ENCODE measurements at regions not wholly inside any gene's neighbourhood (a gene's known extent, or its start where the extent isn't known, plus 50 kb on each side); places are given as distances from the start of the nearest gene placed in this dataset.

DNA sequence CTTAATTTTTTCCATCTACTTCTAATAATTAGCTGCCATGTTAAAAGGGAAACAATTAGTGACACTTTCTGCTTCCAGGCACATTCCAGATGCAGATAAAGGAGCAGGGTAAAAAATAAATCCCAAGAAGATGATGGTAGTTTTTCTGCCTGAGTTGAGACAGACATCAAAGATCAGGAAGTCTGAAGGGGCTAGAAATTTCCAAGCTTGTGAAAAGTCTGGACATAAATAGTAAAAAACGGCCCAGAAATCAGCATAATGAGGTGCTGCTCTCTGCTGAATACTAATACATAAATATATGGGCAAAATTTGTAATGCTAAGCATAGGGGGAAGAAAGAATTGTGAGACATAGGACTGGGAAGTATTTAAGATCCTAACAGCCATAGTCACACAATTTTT is 460.0 kb upstream of the RGS18 start:
- Mint-ChIP-seq H3K4me3 (no peak overlapping the region), H3K36me3 (peaks cover 12% of the 10 kb centered on the region), H3K27me3 (ENCODE audit: low read depth) (no peaks in the 10 kb centered on the region), H3K9me3 (peaks cover 25% of the 10 kb centered on the region), H3K4me1 (no peaks in the 10 kb centered on the region), H3K27ac (no peak overlapping the region)
- TF ChIP-seq, protein P1, sequence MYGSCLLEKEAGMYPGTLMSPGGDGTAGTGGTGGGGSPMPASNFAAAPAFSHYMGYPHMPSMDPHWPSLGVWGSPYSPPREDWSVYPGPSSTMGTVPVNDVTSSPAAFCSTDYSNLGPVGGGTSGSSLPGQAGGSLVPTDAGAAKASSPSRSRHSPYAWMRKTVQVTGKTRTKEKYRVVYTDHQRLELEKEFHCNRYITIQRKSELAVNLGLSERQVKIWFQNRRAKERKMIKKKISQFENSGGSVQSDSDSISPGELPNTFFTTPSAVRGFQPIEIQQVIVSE (CRISPR knock-in tag; IDR thresholded peaks at IDR 0.05; ENCODE audit: borderline replicate concordance), result no peak
- TF ChIP-seq, protein P2, sequence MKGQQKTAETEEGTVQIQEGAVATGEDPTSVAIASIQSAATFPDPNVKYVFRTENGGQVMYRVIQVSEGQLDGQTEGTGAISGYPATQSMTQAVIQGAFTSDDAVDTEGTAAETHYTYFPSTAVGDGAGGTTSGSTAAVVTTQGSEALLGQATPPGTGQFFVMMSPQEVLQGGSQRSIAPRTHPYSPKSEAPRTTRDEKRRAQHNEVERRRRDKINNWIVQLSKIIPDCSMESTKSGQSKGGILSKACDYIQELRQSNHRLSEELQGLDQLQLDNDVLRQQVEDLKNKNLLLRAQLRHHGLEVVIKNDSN (CRISPR knock-in tag; IDR thresholded peaks at IDR 0.05), result no peak
- TF ChIP-seq, protein P3, sequence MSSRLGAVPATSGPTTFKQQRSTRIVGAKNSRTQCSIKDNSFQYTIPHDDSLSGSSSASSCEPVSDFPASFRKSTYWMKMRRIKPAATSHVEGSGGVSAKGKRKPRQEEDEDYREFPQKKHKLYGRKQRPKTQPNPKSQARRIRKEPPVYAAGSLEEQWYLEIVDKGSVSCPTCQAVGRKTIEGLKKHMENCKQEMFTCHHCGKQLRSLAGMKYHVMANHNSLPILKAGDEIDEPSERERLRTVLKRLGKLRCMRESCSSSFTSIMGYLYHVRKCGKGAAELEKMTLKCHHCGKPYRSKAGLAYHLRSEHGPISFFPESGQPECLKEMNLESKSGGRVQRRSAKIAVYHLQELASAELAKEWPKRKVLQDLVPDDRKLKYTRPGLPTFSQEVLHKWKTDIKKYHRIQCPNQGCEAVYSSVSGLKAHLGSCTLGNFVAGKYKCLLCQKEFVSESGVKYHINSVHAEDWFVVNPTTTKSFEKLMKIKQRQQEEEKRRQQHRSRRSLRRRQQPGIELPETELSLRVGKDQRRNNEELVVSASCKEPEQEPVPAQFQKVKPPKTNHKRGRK (CRISPR knock-in tag; IDR thresholded peaks at IDR 0.05; ENCODE audit: borderline replicate concordance), result no peak
- no peak for TF ChIP-seq OVOL2 (CRISPR knock-in tag; IDR thresholded peaks at IDR 0.05; ENCODE audit: borderline replicate concordance)
- TF ChIP-seq ELF4 (CRISPR knock-in tag; IDR thresholded peaks at IDR 0.05; ENCODE audit: low read depth), result no peak
- TF ChIP-seq PRRX2 (CRISPR knock-in tag; IDR thresholded peaks at IDR 0.05), result no peak
- no peak for TF ChIP-seq ZNF138 (CRISPR knock-in tag; conservative IDR thresholded peaks at IDR 0.05)
- TF ChIP-seq, protein P4, sequence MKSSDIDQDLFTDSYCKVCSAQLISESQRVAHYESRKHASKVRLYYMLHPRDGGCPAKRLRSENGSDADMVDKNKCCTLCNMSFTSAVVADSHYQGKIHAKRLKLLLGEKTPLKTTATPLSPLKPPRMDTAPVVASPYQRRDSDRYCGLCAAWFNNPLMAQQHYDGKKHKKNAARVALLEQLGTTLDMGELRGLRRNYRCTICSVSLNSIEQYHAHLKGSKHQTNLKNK (CRISPR knock-in tag; IDR thresholded peaks at IDR 0.05), result no peak
- no peak for TF ChIP-seq HMGA2 (CRISPR knock-in tag; IDR thresholded peaks at IDR 0.05)
- TF ChIP-seq ZBTB21 (CRISPR knock-in tag; IDR thresholded peaks at IDR 0.05; ENCODE audit: borderline replicate concordance), result no peak
- TF ChIP-seq GABPB1 (CRISPR knock-in tag; IDR thresholded peaks at IDR 0.05), result no peak
- TF ChIP-seq, protein P5, sequence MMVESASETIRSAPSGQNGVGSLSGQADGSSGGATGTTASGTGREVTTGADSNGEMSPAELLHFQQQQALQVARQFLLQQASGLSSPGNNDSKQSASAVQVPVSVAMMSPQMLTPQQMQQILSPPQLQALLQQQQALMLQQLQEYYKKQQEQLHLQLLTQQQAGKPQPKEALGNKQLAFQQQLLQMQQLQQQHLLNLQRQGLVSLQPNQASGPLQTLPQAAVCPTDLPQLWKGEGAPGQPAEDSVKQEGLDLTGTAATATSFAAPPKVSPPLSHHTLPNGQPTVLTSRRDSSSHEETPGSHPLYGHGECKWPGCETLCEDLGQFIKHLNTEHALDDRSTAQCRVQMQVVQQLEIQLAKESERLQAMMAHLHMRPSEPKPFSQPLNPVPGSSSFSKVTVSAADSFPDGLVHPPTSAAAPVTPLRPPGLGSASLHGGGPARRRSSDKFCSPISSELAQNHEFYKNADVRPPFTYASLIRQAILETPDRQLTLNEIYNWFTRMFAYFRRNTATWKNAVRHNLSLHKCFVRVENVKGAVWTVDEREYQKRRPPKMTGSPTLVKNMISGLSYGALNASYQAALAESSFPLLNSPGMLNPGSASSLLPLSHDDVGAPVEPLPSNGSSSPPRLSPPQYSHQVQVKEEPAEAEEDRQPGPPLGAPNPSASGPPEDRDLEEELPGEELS (CRISPR knock-in tag; IDR thresholded peaks at IDR 0.05), result no peak
- no peak for TF ChIP-seq CBFB (CRISPR knock-in tag; IDR thresholded peaks at IDR 0.05; ENCODE audit: low read depth)
- no peak for TF ChIP-seq FOXP1 (CRISPR knock-in tag; IDR thresholded peaks at IDR 0.05; ENCODE audit: borderline replicate concordance)
- TF ChIP-seq, protein P6, sequence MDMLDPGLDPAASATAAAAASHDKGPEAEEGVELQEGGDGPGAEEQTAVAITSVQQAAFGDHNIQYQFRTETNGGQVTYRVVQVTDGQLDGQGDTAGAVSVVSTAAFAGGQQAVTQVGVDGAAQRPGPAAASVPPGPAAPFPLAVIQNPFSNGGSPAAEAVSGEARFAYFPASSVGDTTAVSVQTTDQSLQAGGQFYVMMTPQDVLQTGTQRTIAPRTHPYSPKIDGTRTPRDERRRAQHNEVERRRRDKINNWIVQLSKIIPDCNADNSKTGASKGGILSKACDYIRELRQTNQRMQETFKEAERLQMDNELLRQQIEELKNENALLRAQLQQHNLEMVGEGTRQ (CRISPR knock-in tag; IDR thresholded peaks at IDR 0.05), result no peak
- no peak for TF ChIP-seq TCF7 (CRISPR knock-in tag; IDR thresholded peaks at IDR 0.05; ENCODE audit: low read depth)
- TF ChIP-seq NR1H2 (CRISPR knock-in tag; IDR thresholded peaks at IDR 0.05), result no peak
- TF ChIP-seq KAT7 (CRISPR knock-in tag; IDR thresholded peaks at IDR 0.05; ENCODE audit: borderline replicate concordance), result no peak
- TF ChIP-seq, protein P7, sequence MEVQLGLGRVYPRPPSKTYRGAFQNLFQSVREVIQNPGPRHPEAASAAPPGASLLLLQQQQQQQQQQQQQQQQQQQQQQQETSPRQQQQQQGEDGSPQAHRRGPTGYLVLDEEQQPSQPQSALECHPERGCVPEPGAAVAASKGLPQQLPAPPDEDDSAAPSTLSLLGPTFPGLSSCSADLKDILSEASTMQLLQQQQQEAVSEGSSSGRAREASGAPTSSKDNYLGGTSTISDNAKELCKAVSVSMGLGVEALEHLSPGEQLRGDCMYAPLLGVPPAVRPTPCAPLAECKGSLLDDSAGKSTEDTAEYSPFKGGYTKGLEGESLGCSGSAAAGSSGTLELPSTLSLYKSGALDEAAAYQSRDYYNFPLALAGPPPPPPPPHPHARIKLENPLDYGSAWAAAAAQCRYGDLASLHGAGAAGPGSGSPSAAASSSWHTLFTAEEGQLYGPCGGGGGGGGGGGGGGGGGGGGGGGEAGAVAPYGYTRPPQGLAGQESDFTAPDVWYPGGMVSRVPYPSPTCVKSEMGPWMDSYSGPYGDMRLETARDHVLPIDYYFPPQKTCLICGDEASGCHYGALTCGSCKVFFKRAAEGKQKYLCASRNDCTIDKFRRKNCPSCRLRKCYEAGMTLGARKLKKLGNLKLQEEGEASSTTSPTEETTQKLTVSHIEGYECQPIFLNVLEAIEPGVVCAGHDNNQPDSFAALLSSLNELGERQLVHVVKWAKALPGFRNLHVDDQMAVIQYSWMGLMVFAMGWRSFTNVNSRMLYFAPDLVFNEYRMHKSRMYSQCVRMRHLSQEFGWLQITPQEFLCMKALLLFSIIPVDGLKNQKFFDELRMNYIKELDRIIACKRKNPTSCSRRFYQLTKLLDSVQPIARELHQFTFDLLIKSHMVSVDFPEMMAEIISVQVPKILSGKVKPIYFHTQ (CRISPR knock-in tag; IDR thresholded peaks at IDR 0.05), result no peak
- TF ChIP-seq, protein P8, sequence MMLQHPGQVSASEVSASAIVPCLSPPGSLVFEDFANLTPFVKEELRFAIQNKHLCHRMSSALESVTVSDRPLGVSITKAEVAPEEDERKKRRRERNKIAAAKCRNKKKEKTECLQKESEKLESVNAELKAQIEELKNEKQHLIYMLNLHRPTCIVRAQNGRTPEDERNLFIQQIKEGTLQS (CRISPR knock-in tag; conservative IDR thresholded peaks at IDR 0.05), result no peak
- CTCF ChIA-PET, result no interaction called here
- ATAC-seq (no peak), DNase-seq (ENCODE audit: low spot score) (no peak)
- POLR2A ChIA-PET, result no interaction called here
